NCI-H446 (cell line): ENCODE measurements at regions not wholly inside any gene's neighbourhood (a gene's known extent, or its start where the extent isn't known, plus 50 kb on each side); places are given as distances from the start of the nearest gene placed in this dataset.
"Not testable (repeated sequence)": the region's sequence is repeated elsewhere in the genome, so short reads cannot be mapped to it uniquely, and the experiment has no call there.

Source experiments
- DNase-seq, 2 experiments: peaks; one replicate each; lab custom pipeline; 2025; lab: John Stamatoyannopoulos, UW

GRCh38 chr10:64846700-64847099 lies 1325.5 kb downstream of the REEP3 start:
- no peak for DNase-seq

GRCh38 chr10:64855941-64856340 lies 1334.7 kb downstream of the REEP3 start:
- DNase-seq, result no peak

- DNase-seq, result no peak
Measured at GRCh38 chr10:64859911-64860310, 1338.7 kb downstream of the REEP3 start.

GRCh38 chr10:64863836-64864235 lies 1342.6 kb downstream of the REEP3 start:
- no peak for DNase-seq

GRCh38 chr10:64867501-64867962 lies 1346.3 kb downstream of the REEP3 start:
- no peak for DNase-seq

GRCh38 chr10:64873088-64873487 lies 1351.9 kb downstream of the REEP3 start:
- DNase-seq, result no peak

- no peak for DNase-seq
Measured at GRCh38 chr10:64873959-64874358, 1352.8 kb downstream of the REEP3 start.

- no peak for DNase-seq
Measured at GRCh38 chr10:64880546-64880945, 1359.3 kb downstream of the REEP3 start.

GRCh38 chr10:64881257-64881656 lies 1360.1 kb downstream of the REEP3 start:
- DNase-seq, result no peak

GRCh38 chr10:64896582-64896981 lies 1375.4 kb downstream of the REEP3 start:
- no peak for DNase-seq

- not testable (repeated sequence) for DNase-seq
Measured at GRCh38 chr10:64906311-64906710, 1385.1 kb downstream of the REEP3 start.

GRCh38 chr10:64924306-64924705 lies 1403.1 kb downstream of the REEP3 start:
- DNase-seq, result not testable (repeated sequence)

- DNase-seq, result no peak
Measured at GRCh38 chr10:64952042-64952441, 1430.8 kb downstream of the REEP3 start.

GRCh38 chr10:64956441-64956840 lies 1435.2 kb downstream of the REEP3 start:
- no peak for DNase-seq

GRCh38 chr10:64959116-64959515 lies 1437.9 kb downstream of the REEP3 start:
- no peak for DNase-seq

- no peak for DNase-seq
Measured at GRCh38 chr10:64959883-64960282, 1438.7 kb downstream of the REEP3 start.

- no peak for DNase-seq
Measured at GRCh38 chr10:64973391-64973790, 1452.2 kb downstream of the REEP3 start.

GRCh38 chr10:64976150-64976549 lies 1454.9 kb downstream of the REEP3 start:
- DNase-seq, result no peak

- DNase-seq, result peak in 1 of 2 experiments; percentile 0
Measured at GRCh38 chr10:64977915-64978314, 1456.7 kb downstream of the REEP3 start.

GRCh38 chr10:64996886-64997285 lies 1475.7 kb downstream of the REEP3 start:
- no peak for DNase-seq

- no peak for DNase-seq
Measured at GRCh38 chr10:65010845-65011244, 1489.6 kb downstream of the REEP3 start.

- DNase-seq, result no peak
Measured at GRCh38 chr10:65017523-65017922, 1496.3 kb downstream of the REEP3 start.

- no peak for DNase-seq
Measured at GRCh38 chr10:65024886-65025285, 1503.7 kb downstream of the REEP3 start.

- no peak for DNase-seq
Measured at GRCh38 chr10:65030263-65030662, 1509.1 kb downstream of the REEP3 start.
